Effector memory CD4-positive, alpha-beta T cell (primary cell): ENCODE measurements at regions not wholly inside any gene's neighbourhood (a gene's known extent, or its start where the extent isn't known, plus 50 kb on each side); places are given as distances from the start of the nearest gene placed in this dataset.

Source experiments
- DNase-seq, 3 donors: peaks; one replicate each; pipeline ENCODE4 v3.0.0-alpha.2; 2020
- H3K27ac ChIP-seq: 2 replicates; pipeline ENCODE4 v1.7.0; 2013; ENCODE audit warnings: mild to moderate bottlenecking, low read length, moderate library complexity; ENCODE audit not compliant: insufficient read depth, poor library complexity, severe bottlenecking
- H3K27me3 ChIP-seq: replicated peaks from 2 replicates; pipeline ENCODE4 v1.7.0; 2013; ENCODE audit warnings: mild to moderate bottlenecking, low read length; ENCODE audit not compliant: insufficient read depth, control insufficient read depth, poor library complexity, severe bottlenecking
- H3K36me3 ChIP-seq: 2 replicates; pipeline ENCODE4 v1.7.0; 2013; ENCODE audit warnings: mild to moderate bottlenecking, low read length, moderate library complexity; ENCODE audit not compliant: control insufficient read depth, insufficient read depth
- H3K4me1 ChIP-seq: 2 replicates; pipeline ENCODE4 v1.7.0; 2013; ENCODE audit warnings: low read length, mild to moderate bottlenecking; ENCODE audit not compliant: control insufficient read depth, insufficient read depth, poor library complexity, severe bottlenecking
- H3K4me3 ChIP-seq: 2 replicates; pipeline ENCODE4 v1.7.0; 2013; ENCODE audit warnings: low read length, low read depth, mild to moderate bottlenecking; ENCODE audit not compliant: insufficient read depth, poor library complexity, severe bottlenecking
- H3K9me3 ChIP-seq: 2 replicates; pipeline ENCODE4 v1.7.0; 2013; ENCODE audit warnings: mild to moderate bottlenecking, low read length, moderate library complexity; ENCODE audit not compliant: control insufficient read depth

DNA sequence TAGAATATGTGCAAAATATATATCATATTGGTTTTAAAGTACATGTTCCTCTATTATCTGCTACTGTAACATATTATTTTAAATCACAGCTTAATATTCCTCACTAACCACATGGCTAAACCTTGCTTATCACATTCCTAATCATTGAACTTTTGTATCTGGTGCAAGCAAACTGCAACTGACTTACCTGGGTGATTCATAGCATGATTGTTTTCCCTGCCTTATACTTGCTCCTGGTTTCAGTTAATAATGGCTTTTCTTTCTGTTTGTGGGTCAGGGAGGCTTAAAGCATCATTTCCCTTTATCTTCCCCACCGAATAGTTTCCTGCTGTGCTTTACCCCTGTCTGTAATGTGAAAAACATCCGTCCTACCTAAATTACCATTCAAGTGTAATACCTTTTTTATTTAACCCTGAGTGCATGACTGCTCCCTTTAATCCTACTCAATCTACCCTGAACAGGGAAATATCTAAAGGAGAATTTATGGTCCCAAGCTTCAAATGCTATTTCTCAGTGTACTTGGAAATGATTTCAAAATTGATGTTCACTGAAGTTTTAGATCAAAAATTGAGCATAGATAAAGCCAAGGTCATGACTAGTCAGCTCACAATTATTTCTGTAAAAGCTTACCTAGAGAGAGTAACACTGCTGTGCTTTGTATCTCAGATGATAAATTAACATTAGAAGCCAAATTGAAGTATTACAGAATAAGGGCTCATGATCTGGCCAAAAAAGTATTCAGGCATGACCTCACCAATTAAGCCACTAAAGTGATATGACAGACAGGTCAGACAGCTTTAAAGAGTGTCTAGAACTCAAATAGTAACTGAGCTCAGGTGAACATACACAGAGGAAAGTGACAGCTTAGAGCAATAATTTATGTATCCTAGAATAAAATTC, 507.1 kb downstream of the BRINP3 start:
- no peak for DNase-seq
- H3K36me3 ChIP-seq, result no peaks in the 10 kb centered on the region
- H3K9me3 ChIP-seq, result no peaks in the 10 kb centered on the region
- H3K27me3 ChIP-seq, result no peaks in the 10 kb centered on the region
- H3K27ac ChIP-seq, result no peak overlapping the region
- no peak overlapping the region for H3K4me3 ChIP-seq
- no peaks in the 10 kb centered on the region for H3K4me1 ChIP-seq

DNA sequence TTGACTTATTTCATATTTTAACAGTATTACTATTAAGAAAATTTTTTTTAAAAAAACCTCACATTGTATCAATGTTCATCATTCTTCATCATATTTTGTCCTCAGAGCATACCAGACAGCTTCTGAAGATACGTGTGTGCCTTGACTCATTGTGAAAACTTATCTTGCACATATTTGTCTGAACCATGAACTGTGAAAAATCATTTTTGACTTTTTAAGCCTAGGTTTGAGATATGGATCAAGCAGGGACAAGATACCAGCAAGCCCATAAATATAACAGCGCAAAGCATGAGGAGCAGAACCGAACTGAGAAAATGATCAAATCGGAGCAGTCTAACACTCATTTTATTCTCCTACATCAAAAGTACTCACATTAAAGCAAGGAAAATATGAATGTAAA, 506.0 kb downstream of the BRINP3 start:
- no peaks in the 10 kb centered on the region for H3K9me3 ChIP-seq
- H3K36me3 ChIP-seq, result no peaks in the 10 kb centered on the region
- no peaks in the 10 kb centered on the region for H3K27me3 ChIP-seq
- no peak overlapping the region for H3K4me3 ChIP-seq
- no peak overlapping the region for H3K27ac ChIP-seq
- no peak for DNase-seq
- H3K4me1 ChIP-seq, result no peaks in the 10 kb centered on the region

DNA sequence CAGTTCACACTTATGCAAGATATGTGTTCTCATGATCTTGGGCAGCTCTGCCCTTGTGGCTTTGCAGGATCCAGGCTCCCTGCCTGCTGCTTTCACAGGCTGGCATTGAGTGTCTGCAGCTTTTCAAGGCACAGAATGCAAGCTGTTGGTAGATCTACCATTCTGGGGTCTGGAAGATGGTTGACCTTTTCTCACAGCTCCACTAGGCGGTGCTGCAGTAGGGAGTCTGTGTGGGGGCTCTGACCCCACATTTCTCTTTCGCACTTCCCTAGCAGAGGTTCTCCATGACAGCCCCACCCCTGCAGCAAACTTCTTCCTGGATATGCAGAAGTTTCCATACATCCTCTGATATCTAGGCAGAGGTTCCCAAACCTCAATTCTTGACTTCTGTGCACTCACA, 500.5 kb downstream of the BRINP3 start:
- no peak overlapping the region for H3K27ac ChIP-seq
- no peaks in the 10 kb centered on the region for H3K9me3 ChIP-seq
- no peaks in the 10 kb centered on the region for H3K27me3 ChIP-seq

DNA sequence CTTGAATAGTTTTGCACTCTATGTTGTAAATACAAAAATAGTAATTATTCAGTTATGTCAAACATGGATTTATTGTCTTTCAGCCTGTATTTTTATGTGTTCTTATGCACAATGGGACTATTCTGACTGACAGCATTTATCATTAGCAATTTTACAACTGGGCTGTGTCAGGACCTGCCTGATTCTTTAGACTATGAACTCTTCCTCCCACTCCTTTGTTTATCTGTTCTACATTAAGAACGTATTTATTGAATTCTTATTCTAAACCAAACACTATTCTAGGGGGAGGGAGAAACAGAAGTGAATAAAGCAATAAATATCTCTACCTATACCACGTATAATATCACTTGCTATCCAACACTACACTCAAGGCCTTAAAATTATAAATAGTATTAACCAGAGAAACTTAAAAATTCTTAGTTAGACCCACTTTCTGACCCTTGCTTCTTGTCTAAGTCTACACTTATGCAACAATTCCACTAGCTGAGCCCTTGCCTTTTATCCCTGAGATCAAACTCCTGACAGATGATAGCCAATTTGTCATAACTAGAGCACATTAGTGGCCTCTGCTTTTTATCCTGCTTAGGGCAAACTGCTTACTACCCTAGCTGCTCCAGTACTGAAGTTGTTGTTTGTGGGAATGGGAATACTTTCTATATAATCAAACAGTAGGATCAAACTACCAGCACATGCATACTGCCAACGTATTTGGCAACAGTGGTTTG, 494.3 kb downstream of the BRINP3 start:
- Histone ChIP-seq H3K27me3 (no peaks in the 10 kb centered on the region), H3K4me3 (no peak overlapping the region), H3K4me1 (no peaks in the 10 kb centered on the region), H3K9me3 (no peaks in the 10 kb centered on the region), H3K27ac (no peak overlapping the region), H3K36me3 (no peaks in the 10 kb centered on the region)
- no peak for DNase-seq

More for the DNA sequence above, 500.5 kb downstream of the BRINP3 start:
- Histone ChIP-seq H3K4me1 (no peaks in the 10 kb centered on the region), H3K4me3 (no peak overlapping the region), H3K36me3 (no peaks in the 10 kb centered on the region)
- DNase-seq, result no peak

DNA sequence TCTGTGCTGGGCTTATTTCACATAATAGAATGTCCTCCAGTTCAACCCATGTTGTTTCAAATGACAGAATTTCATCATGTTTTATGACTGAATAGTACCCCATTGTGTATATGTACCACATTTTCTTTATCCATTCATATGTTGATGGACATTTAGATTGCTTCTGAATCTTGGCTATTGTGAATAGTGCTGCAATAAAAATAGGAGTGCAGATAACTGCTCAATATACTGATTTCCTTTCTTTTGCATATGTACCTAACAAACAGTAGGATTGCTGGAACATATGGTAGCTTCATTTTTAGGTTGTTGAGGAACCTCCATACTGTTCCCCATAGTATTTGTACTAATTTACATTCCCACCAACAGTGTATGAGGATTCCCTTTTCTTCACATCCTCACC, 491.1 kb downstream of the BRINP3 start:
- Histone ChIP-seq H3K9me3 (no peaks in the 10 kb centered on the region), H3K36me3 (no peaks in the 10 kb centered on the region), H3K4me3 (no peak overlapping the region), H3K4me1 (no peaks in the 10 kb centered on the region), H3K27me3 (no peaks in the 10 kb centered on the region), H3K27ac (no peak overlapping the region)
- no peak for DNase-seq

DNA sequence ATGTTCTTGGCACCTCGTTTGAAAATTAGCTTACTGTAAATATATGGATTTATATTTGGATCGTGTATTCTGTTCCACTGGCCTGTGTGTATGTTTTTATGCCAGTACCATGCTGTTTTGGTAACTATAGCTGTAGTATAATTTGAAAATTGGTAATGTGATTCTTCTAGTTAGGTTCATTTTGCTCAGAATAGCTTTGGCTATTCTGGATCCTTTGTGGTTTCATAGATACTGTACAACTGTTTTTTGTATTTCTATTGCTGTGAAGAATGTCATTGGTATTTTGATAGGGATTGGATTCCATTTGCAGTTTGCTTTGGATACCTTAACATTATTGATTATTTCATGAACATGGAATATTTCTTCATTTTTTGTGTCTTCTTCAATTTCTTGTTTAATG, 490.2 kb downstream of the BRINP3 start:
- Histone ChIP-seq H3K4me1 (no peaks in the 10 kb centered on the region), H3K36me3 (no peaks in the 10 kb centered on the region), H3K4me3 (no peak overlapping the region), H3K27ac (no peak overlapping the region), H3K9me3 (no peaks in the 10 kb centered on the region), H3K27me3 (no peaks in the 10 kb centered on the region)
- no peak for DNase-seq

DNA sequence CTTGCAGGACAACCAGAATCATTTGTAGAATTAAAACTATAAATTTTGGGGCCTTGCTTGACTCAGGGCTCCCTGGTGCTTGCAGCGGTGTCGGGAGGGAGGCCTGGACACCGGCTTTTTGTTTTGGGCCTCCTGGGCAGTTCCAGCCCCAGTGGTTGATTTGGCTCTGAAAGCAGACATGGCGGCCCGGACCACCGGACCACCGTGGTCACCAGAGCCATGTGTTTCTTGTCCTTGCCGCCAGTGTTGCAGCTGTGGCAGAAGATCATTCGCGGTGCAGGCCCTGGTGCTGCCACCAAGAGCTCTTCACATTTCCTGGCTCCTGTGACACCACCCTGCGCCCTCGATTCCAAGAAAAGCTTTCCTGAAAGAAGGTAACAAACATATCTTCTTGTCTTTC, 484.8 kb downstream of the BRINP3 start:
- no peak for DNase-seq
- Histone ChIP-seq H3K9me3 (no peaks in the 10 kb centered on the region), H3K4me3 (no peak overlapping the region)

DNA sequence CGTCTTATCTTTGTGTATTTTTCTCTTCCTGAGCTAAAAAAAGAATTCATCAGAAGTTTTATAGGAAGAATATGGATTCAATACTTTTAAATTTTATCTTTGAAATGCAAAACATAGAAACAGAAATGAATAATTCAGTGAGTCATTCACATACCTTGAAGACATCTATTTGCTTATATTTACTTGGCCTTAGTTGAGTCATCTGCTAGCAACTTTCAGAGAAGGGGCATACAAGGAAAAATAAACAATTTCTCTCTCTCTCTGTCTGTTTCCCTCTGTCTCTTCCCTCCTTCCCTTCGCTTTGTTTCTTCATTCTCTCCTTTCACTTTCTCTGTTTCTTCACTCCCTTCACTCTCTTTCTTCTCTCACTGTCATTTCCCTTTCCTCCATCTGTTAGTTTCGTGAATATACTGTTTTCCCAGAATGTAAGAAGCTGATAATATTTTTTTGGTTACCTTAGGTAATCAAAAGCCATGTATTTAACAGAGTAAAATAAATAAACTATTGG, 477.2 kb downstream of the BRINP3 start:
- Histone ChIP-seq H3K27ac (no peak overlapping the region), H3K27me3 (no peaks in the 10 kb centered on the region), H3K4me1 (no peaks in the 10 kb centered on the region), H3K9me3 (no peaks in the 10 kb centered on the region), H3K36me3 (no peaks in the 10 kb centered on the region), H3K4me3 (no peak overlapping the region)
- DNase-seq, result no peak

More for the DNA sequence above, 484.8 kb downstream of the BRINP3 start:
- Histone ChIP-seq H3K36me3 (no peaks in the 10 kb centered on the region), H3K4me1 (no peaks in the 10 kb centered on the region), H3K27me3 (no peaks in the 10 kb centered on the region), H3K27ac (no peak overlapping the region)

DNA sequence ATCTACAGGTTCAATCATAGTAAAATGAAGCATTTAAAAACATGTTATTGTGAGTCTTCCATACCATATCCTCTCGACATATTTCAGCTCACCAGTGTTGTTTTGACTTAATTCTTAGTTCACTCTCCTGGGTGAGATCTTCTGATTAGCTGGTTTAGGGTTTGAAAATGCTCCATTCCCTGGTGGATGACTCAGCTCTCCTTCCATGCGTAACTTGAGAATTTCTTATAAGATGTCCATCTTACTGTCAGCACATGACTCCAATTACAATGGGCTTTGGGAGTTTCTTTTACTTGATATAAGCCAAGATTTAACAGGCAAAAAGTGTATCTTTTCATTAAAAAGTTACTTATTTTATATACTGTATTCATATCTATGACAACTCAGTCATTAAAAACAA, 476.5 kb downstream of the BRINP3 start:
- H3K27ac ChIP-seq, result no peak overlapping the region
- H3K9me3 ChIP-seq, result no peaks in the 10 kb centered on the region
- no peak for DNase-seq
- no peak overlapping the region for H3K4me3 ChIP-seq
- H3K4me1 ChIP-seq, result no peaks in the 10 kb centered on the region
- no peaks in the 10 kb centered on the region for H3K27me3 ChIP-seq
- H3K36me3 ChIP-seq, result no peaks in the 10 kb centered on the region

DNA sequence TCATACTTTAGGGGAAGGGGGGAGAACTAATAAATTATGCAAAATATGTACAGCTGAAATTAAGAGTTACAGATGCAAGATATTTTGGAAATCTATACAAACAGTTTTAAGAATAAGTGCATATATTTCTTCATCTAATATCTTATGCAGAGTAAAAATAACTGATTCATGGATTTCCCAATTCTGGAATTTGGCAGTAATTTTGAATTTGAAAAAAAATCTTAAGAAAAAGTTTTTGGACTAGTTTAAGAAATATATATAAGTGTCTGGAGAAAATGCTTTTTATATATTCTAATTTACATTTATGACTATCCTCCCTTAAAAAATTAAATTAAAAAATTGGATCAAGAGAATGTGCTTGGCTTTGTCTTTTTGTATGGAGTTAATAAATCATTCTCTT, 474.3 kb downstream of the BRINP3 start:
- no peak overlapping the region for H3K4me3 ChIP-seq
- no peaks in the 10 kb centered on the region for H3K36me3 ChIP-seq
- H3K9me3 ChIP-seq, result no peaks in the 10 kb centered on the region
- no peaks in the 10 kb centered on the region for H3K27me3 ChIP-seq
- DNase-seq, result no peak
- H3K4me1 ChIP-seq, result no peaks in the 10 kb centered on the region
- H3K27ac ChIP-seq, result no peak overlapping the region
